IPS-20b (cell line): ENCODE measurements at regions not wholly inside any gene's neighbourhood (a gene's known extent, or its start where the extent isn't known, plus 50 kb on each side); places are given as distances from the start of the nearest gene placed in this dataset.

Experiments used
- H3K27ac ChIP-seq: one replicate; pipeline ENCODE4 v1.5.1; 2013; ENCODE audit warnings: low read length
- H3K27me3 ChIP-seq: 2 replicates; pipeline ENCODE4 v1.6.1; 2013; ENCODE audit warnings: mild to moderate bottlenecking, low read length, inconsistent platforms; ENCODE audit not compliant: insufficient read depth
- H3K36me3 ChIP-seq: 2 replicates; pipeline ENCODE4 v1.6.1; 2013; ENCODE audit warnings: low read depth, mild to moderate bottlenecking, inconsistent platforms, low read length, moderate library complexity; ENCODE audit not compliant: insufficient read depth
- H3K4me1 ChIP-seq: 2 replicates; pipeline ENCODE4 v1.6.1; 2013; ENCODE audit warnings: mild to moderate bottlenecking, control low read depth, inconsistent platforms, low read length, moderate library complexity; ENCODE audit not compliant: insufficient read depth
- H3K4me3 ChIP-seq: 2 replicates; pipeline ENCODE4 v1.5.1; 2013; ENCODE audit warnings: mild to moderate bottlenecking, low read length, inconsistent platforms
- H3K9ac ChIP-seq: 2 replicates; pipeline ENCODE4 v1.6.1; 2013; ENCODE audit warnings: low read depth, mild to moderate bottlenecking, inconsistent platforms, low read length, moderate library complexity
- H3K9me3 ChIP-seq: 2 replicates; pipeline ENCODE4 v1.6.1; 2013; ENCODE audit warnings: mild to moderate bottlenecking, low read depth, low read length, inconsistent platforms; ENCODE audit not compliant: insufficient read depth

DNA sequence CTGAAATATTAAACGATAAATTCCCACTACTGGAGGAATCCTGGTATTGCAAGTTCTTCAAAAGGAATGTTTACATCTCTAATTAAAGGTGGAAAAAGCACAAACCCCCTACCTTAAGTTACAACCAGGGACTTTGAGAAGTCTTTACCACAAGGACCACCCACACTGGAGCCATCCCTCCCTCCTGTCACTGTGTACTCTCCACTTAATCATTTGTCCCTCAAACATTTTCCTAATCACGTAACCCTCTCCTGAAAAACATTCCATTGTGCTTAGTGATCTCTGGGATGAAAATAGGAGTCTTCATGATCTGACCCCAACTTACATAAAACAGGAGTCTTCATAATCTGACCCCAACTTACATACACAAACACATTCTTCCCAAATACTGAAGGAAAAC is 85.7 kb downstream of the SUCLG1 start:
- Histone ChIP-seq H3K27me3 (no peaks in the 10 kb centered on the region), H3K4me1 (no peaks in the 10 kb centered on the region), H3K9me3 (no peaks in the 10 kb centered on the region), H3K9ac (no peak overlapping the region), H3K4me3 (no peak overlapping the region), H3K27ac (no peak overlapping the region), H3K36me3 (no peaks in the 10 kb centered on the region)

GRCh38 chr2:84362541-84362940 is 96.5 kb downstream of the SUCLG1 start:
- no peaks in the 10 kb centered on the region for H3K4me1 ChIP-seq
- H3K27ac ChIP-seq, result no peak overlapping the region
- H3K9me3 ChIP-seq, result peaks cover 5% of the 10 kb centered on the region; the same call in 1 of the 2 replicates
- H3K9ac ChIP-seq, result no peak overlapping the region
- H3K36me3 ChIP-seq, result no peaks in the 10 kb centered on the region
- no peaks in the 10 kb centered on the region for H3K27me3 ChIP-seq
- no peak overlapping the region for H3K4me3 ChIP-seq

DNA sequence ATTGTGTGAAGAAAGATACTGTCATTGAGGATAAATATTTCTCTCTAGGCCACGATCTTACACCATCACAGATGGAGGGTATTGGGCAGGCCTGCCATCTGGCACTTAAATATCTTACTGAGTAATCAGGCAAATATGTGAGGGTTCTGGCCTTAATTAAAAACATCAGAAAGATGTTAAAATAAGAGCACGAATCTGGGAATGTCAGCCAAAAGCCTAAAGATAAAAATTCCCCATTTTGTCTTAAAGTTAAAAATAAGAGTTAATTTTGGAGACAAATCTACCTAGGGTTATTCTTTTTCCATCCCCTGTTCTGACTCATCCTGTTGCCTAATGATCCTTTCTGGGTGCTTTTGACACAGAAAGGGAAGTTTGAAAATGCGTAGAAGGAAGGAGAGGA is 121.0 kb downstream of the SUCLG1 start:
- H3K27me3 ChIP-seq, result no peaks in the 10 kb centered on the region
- no peaks in the 10 kb centered on the region; the same call in 1 of the 2 replicates for H3K9me3 ChIP-seq
- H3K4me1 ChIP-seq, result no peaks in the 10 kb centered on the region
- H3K4me3 ChIP-seq, result no peak overlapping the region
- no peak overlapping the region for H3K27ac ChIP-seq
- H3K36me3 ChIP-seq, result no peaks in the 10 kb centered on the region
- H3K9ac ChIP-seq, result no peak overlapping the region

DNA sequence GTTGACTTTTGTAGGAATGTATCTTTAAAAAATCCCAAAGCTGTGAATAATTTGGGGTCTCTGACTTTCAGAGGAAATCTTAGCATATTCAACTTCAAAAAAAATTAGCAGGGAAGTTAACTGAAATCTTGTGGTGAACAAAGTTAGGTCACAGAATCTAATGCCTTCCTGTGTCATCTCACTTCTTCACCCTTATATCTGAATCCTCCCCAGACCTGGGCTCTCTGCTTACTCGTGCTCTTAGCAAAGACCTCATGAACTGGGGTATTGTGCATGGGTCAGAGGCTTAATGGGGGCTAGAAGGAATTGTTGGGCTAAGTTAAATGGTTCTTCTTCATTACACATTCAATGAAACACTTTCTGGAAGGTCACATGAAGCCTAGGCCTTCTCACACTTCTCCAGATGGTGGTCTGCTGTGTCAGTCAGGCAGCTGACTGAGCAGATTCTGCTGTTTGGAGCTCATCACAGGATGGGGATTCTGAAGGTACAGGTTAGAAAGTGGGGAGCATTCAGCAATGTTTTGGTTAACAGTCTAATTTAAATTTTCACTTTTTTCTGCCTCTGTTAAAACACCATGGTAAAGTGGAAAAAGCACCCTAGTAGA is 131.3 kb downstream of the SUCLG1 start:
- no peaks in the 10 kb centered on the region for H3K4me1 ChIP-seq
- H3K9me3 ChIP-seq, result no peaks in the 10 kb centered on the region
- H3K27me3 ChIP-seq, result no peaks in the 10 kb centered on the region
- no peaks in the 10 kb centered on the region for H3K36me3 ChIP-seq
- no peak overlapping the region for H3K27ac ChIP-seq
- no peak overlapping the region for H3K9ac ChIP-seq
- H3K4me3 ChIP-seq, result no peak overlapping the region

- H3K27me3 ChIP-seq, result no peaks in the 10 kb centered on the region
- H3K9me3 ChIP-seq, result no peaks in the 10 kb centered on the region
- no peak overlapping the region for H3K4me3 ChIP-seq
- no peaks in the 10 kb centered on the region for H3K36me3 ChIP-seq
- H3K9ac ChIP-seq, result no peak overlapping the region
- no peaks in the 10 kb centered on the region for H3K4me1 ChIP-seq
- no peak overlapping the region for H3K27ac ChIP-seq
These were observed 132.1 kb downstream of the SUCLG1 start for GRCh38 chr2:84326831-84327432.

DNA sequence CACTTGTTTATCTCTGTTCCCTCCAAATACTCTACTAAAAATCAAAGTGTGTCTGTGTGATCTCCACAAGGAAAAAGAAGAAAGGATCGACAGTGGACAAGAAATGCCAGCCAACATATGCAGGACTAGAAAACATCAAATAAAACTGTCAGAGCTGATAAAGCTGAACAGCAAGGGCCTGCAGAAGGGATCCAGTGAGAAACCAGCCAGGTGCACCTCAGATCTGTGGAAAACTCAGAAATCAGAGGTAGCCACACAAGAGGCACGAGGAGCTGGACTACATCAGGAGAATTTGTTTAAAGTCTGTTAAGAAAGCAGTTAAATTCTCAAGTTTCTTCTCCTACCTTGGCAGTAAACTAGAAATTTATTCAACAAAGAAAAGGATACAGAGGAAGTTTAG is 135.2 kb downstream of the SUCLG1 start:
- H3K27me3 ChIP-seq, result no peaks in the 10 kb centered on the region
- no peaks in the 10 kb centered on the region for H3K36me3 ChIP-seq
- no peak overlapping the region for H3K9ac ChIP-seq

GRCh38 chr2:84320940-84321339 is 138.1 kb downstream of the SUCLG1 start:
- H3K9me3 ChIP-seq, result no peaks in the 10 kb centered on the region
- H3K27me3 ChIP-seq, result no peaks in the 10 kb centered on the region
- no peak overlapping the region for H3K9ac ChIP-seq
- no peaks in the 10 kb centered on the region for H3K36me3 ChIP-seq
- no peak overlapping the region for H3K27ac ChIP-seq
- H3K4me1 ChIP-seq, result no peaks in the 10 kb centered on the region; the same call in 1 of the 2 replicates
- H3K4me3 ChIP-seq, result no peak overlapping the region

More for the DNA sequence above, 135.2 kb downstream of the SUCLG1 start:
- Histone ChIP-seq H3K4me1 (no peaks in the 10 kb centered on the region; the same call in 1 of the 2 replicates), H3K27ac (no peak overlapping the region), H3K4me3 (no peak overlapping the region), H3K9me3 (no peaks in the 10 kb centered on the region)

DNA sequence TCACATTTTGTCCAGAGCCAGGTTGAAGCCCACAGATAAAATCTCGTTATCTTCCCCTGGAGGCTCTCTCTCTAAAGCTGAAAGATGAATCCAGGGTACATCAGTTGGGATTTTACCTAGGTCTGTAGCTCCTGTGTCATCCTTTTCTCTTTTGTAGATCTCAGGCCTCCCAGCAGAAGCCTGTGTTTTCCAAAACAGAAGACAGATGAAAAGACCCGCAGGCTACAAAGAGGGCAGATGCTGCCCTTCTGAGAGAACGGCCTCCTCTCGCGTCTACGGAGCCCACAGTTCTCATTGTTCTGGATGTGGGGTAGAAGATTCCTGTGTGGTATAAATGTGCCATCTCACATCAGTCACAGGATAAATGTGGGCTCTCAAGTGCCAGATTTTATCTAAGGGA is 139.5 kb downstream of the SUCLG1 start:
- Histone ChIP-seq H3K27me3 (no peaks in the 10 kb centered on the region), H3K36me3 (no peaks in the 10 kb centered on the region), H3K4me1 (peaks cover under 1% of the 10 kb centered on the region; the same call in 1 of the 2 replicates)

GRCh38 chr2:84317135-84317534 is 141.9 kb downstream of the SUCLG1 start:
- Histone ChIP-seq H3K4me3 (no peak overlapping the region), H3K4me1 (peaks cover 12% of the 10 kb centered on the region; the same call in 1 of the 2 replicates), H3K27ac (no peak overlapping the region), H3K9me3 (no peaks in the 10 kb centered on the region), H3K27me3 (no peaks in the 10 kb centered on the region), H3K9ac (no peak overlapping the region), H3K36me3 (no peaks in the 10 kb centered on the region)

More for the DNA sequence above, 139.5 kb downstream of the SUCLG1 start:
- no peak overlapping the region for H3K27ac ChIP-seq
- no peak overlapping the region for H3K9ac ChIP-seq
- H3K4me3 ChIP-seq, result no peak overlapping the region
- no peaks in the 10 kb centered on the region for H3K9me3 ChIP-seq

GRCh38 chr2:84314901-84315330 is 144.2 kb downstream of the SUCLG1 start:
- Histone ChIP-seq H3K4me3 (no peak overlapping the region), H3K36me3 (no peaks in the 10 kb centered on the region), H3K27me3 (no peaks in the 10 kb centered on the region), H3K9ac (no peak overlapping the region), H3K9me3 (no peaks in the 10 kb centered on the region), H3K27ac (no peak overlapping the region), H3K4me1 (peaks cover 12% of the 10 kb centered on the region; the same call in 1 of the 2 replicates)

GRCh38 chr2:84314250-84314649 is 144.8 kb downstream of the SUCLG1 start:
- peaks cover 12% of the 10 kb centered on the region; the same call in 1 of the 2 replicates for H3K4me1 ChIP-seq
- no peaks in the 10 kb centered on the region for H3K27me3 ChIP-seq
- no peak overlapping the region for H3K27ac ChIP-seq
- H3K9ac ChIP-seq, result no peak overlapping the region
- no peak overlapping the region for H3K4me3 ChIP-seq
- no peaks in the 10 kb centered on the region for H3K36me3 ChIP-seq
- no peaks in the 10 kb centered on the region for H3K9me3 ChIP-seq

- Histone ChIP-seq H3K36me3 (no peaks in the 10 kb centered on the region), H3K9ac (no peak overlapping the region), H3K27ac (no peak overlapping the region), H3K9me3 (peaks cover 29% of the 10 kb centered on the region), H3K4me1 (peaks cover 14% of the 10 kb centered on the region; the same call in 1 of the 2 replicates), H3K27me3 (no peaks in the 10 kb centered on the region), H3K4me3 (no peak overlapping the region)
These were observed 149.8 kb downstream of the SUCLG1 start for GRCh38 chr2:84309281-84309680.
